Kidney (tissue), 13 donors: ENCODE measurements at regions not wholly inside any gene's neighbourhood (a gene's known extent, or its start where the extent isn't known, plus 50 kb on each side); places are given as distances from the start of the nearest gene placed in this dataset.

ENCODE experiments used
- DNase-seq, 5 donors: peaks; one replicate each; pipeline ENCODE4 v3.0.0-alpha.2; 2013 to 2020
- FAIRE-seq: peaks from 2 replicates; lab custom pipeline; 2012; peaks lifted over from hg19 to GRCh38; lab: Jason Lieb, UNC
- H3K27ac ChIP-seq, 2 donors: one replicate each; pipeline ENCODE4 v1.7.0; 2013; ENCODE audit warnings: low read depth in 2 of 2, low read length in 2 of 2, inconsistent platforms in 1 of 2
- H3K27me3 ChIP-seq: one replicate; pipeline ENCODE4 v1.7.1; 2013; ENCODE audit warnings: low read length, inconsistent platforms; ENCODE audit not compliant: control insufficient read depth, insufficient read depth
- H3K36me3 ChIP-seq, 3 donors: one replicate each; pipeline versions ENCODE4 v1.7.0 to v1.7.1; 2013; ENCODE audit warnings: low read length in 3 of 3, control low read depth in 1 of 3, inconsistent platforms in 1 of 3; ENCODE audit not compliant: insufficient read depth in 3 of 3, control insufficient read depth in 2 of 3
- H3K4me1 ChIP-seq, 3 donors: one replicate each; pipeline versions ENCODE4 v1.7.0 to v1.7.1; 2013; ENCODE audit warnings: low read length in 3 of 3, inconsistent platforms in 1 of 3, low read depth in 1 of 3; ENCODE audit not compliant: control insufficient read depth in 2 of 3, insufficient read depth in 2 of 3
- H3K4me3 ChIP-seq, 3 donors: one replicate each; pipeline versions ENCODE4 v1.7.0 to v1.8.1; 2013; ENCODE audit warnings: low read length in 3 of 3, control low read depth in 1 of 3, inconsistent platforms in 1 of 3
- H3K9ac ChIP-seq, 3 donors: one replicate each; pipeline versions ENCODE4 v1.7.0 to v1.7.1; 2013; ENCODE audit warnings: low read length in 3 of 3, control low read depth in 1 of 3, inconsistent platforms in 1 of 3
- H3K9me3 ChIP-seq, 3 donors: one replicate each; pipeline versions ENCODE4 v1.7.0 to v1.7.1; 2013; ENCODE audit warnings: low read length in 3 of 3, control low read depth in 1 of 3, inconsistent platforms in 1 of 3; ENCODE audit not compliant: control insufficient read depth in 2 of 3, insufficient read depth in 1 of 3
- CTCF ChIP-seq: IDR thresholded peaks from 3 replicates; pipeline ENCODE4 v1.5.1; 2012; ENCODE audit warnings: mild to moderate bottlenecking, moderate library complexity, borderline replicate concordance; ENCODE audit not compliant: insufficient read depth; ENCODE audit errors: extremely low read depth
- intact Hi-C: fragments of 100-400 bp; cut with DNase I; formaldehyde crosslinking; loops from one replicate; pipeline ENCODE4 v1.11.1; 2022
- donor health status: control.
- donor health status: control.
- donor health status: control.
- donor health status: control.
- donor health status: control.
- donor health status: DM: yes; HTN: yes; CAD: no.
- donor health status: Normal renal cell carcinoma (clear cell type).

GRCh38 chr13:21825801-21826200 is 154.9 kb downstream of the FGF9 start:
- Histone ChIP-seq H3K4me3 (no peak overlapping the region), H3K9me3 (no peaks in the 10 kb centered on the region), H3K36me3 (no peaks in the 10 kb centered on the region), H3K27me3 (no peaks in the 10 kb centered on the region), H3K27ac (no peak overlapping the region), H3K4me1 (peaks cover 0 to 7% (median 0%) of the 10 kb centered on the region in 3 donors), H3K9ac (no peak overlapping the region)
- FAIRE-seq (no peak), DNase-seq (peak in 1 of 5 donors; percentile 43)
- intact Hi-C loops = no loop called here
- TF ChIP-seq CTCF = no peak

GRCh38 chr13:21826214-21827015 is 155.5 kb downstream of the FGF9 start:
- no peak for TF ChIP-seq CTCF
- peaks cover 0 to 7% (median 0%) of the 10 kb centered on the region in 3 donors for H3K4me1 ChIP-seq
- intact Hi-C loops = no loop called here
- H3K36me3 ChIP-seq = no peaks in the 10 kb centered on the region
- FAIRE-seq (no peak), DNase-seq (peak in 1 of 5 donors; percentile 36)
- H3K27me3 ChIP-seq = no peaks in the 10 kb centered on the region
- no peak overlapping the region for H3K4me3 ChIP-seq
- no peaks in the 10 kb centered on the region for H3K9me3 ChIP-seq
- no peak overlapping the region for H3K27ac ChIP-seq
- no peak overlapping the region for H3K9ac ChIP-seq

GRCh38 chr13:21831654-21832324 is 160.9 kb downstream of the FGF9 start:
- no peak for TF ChIP-seq CTCF
- Histone ChIP-seq H3K36me3 (no peaks in the 10 kb centered on the region), H3K9me3 (no peaks in the 10 kb centered on the region), H3K27ac (no peak overlapping the region), H3K4me1 (peaks cover 0 to 3% (median 2%) of the 10 kb centered on the region in 3 donors), H3K27me3 (no peaks in the 10 kb centered on the region), H3K9ac (no peak overlapping the region), H3K4me3 (no peak overlapping the region)
- DNase-seq (no peak), FAIRE-seq (no peak)
- intact Hi-C loops = no loop called here
